ENCODE measurements at regions not wholly inside any gene's neighbourhood (a gene's known extent, or its start where the extent isn't known, plus 50 kb on each side); places are given as distances from the start of the nearest gene placed in this dataset.
"Not testable (repeated sequence)": the region's sequence is repeated elsewhere in the genome, so short reads cannot be mapped to it uniquely, and the experiment has no call there.

DNA sequence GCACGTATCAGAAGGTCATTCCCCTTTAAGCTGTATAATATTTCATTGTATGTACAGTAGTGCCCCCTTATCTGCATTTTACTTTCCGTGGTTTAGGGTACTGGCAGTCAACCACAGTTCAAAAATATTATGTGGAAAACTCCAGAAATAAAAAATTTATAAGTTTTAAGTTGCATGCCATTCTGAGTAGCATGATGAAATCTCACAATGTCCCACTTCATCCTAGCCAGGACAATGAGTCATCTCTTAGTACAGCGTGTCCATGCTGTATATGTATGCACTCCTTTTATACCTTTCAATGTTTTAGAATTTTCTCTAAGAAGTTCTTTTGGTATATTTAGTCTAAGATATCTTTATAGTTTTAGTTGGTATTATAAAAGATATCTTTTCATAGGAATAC is 115.0 kb upstream of the HAND1 start:
- H3K4me3 ChIP-seq (ENCODE audit: low read depth, low read length): no peak overlapping the region
- peak; percentile 56 for DNase-seq (ENCODE audit: low read depth)
- TF ChIP-seq, protein P1, sequence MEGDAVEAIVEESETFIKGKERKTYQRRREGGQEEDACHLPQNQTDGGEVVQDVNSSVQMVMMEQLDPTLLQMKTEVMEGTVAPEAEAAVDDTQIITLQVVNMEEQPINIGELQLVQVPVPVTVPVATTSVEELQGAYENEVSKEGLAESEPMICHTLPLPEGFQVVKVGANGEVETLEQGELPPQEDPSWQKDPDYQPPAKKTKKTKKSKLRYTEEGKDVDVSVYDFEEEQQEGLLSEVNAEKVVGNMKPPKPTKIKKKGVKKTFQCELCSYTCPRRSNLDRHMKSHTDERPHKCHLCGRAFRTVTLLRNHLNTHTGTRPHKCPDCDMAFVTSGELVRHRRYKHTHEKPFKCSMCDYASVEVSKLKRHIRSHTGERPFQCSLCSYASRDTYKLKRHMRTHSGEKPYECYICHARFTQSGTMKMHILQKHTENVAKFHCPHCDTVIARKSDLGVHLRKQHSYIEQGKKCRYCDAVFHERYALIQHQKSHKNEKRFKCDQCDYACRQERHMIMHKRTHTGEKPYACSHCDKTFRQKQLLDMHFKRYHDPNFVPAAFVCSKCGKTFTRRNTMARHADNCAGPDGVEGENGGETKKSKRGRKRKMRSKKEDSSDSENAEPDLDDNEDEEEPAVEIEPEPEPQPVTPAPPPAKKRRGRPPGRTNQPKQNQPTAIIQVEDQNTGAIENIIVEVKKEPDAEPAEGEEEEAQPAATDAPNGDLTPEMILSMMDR (IDR thresholded peaks at IDR 0.05; ENCODE audit: insufficient read depth, low read depth, low read length): no peak

DNA sequence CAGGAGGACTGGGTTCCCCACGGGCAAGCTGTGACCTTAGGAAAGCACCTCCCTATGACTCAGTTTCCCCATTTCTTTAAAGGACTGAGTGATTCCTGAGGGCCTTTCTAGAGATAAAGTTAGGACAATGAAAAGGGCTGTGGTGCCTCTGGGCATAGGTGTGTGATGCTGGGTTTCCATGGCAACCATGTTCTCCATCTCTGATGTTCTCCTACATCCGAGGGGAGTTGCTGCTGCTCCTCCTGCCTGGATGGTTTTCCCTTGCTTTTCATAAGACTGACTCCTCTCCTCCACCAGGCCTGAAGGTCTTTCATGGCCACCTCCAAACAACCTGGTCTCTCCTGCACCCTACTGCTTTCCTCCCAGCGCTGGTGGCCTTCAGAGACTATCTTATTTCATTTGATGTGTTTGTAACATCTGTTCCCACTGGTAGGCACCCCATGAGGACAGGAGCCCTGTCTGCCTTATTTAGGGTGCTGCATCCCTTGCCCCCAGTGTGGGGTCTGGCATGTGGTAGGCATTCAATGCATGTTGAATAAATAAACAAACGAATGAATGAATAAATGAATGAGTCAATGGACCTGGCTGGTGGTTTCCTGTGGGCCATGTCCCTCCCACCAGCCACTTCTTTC is 112.2 kb upstream of the HAND1 start:
- TF ChIP-seq, protein P1 (IDR thresholded peaks at IDR 0.05; ENCODE audit: insufficient read depth, low read depth, low read length): no peak
- no peak for DNase-seq (ENCODE audit: low read depth)

DNA sequence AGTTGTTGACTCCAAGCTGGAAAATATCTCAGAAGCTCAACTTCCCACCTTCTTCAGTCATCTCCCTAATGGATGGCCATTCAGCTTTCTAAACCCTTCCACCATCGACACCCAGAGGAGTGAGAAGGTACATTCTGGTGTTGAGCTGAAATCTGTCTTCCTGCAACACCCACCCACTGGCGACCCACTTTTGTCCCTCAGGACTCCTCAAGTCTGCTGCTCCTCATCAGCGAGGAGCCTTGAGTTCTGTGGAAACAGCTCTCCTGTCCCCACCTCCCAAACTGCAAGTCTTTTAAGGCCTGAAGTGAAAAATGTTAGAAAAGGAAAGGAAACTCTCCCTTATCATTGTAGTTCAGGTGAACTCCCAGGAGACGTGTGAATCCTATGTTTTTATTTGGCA is 111.5 kb upstream of the HAND1 start:
- no peak overlapping the region for H3K4me3 ChIP-seq (ENCODE audit: low read depth, low read length)
- TF ChIP-seq, protein P1 (IDR thresholded peaks at IDR 0.05; ENCODE audit: insufficient read depth, low read depth, low read length): no peak
- DNase-seq (ENCODE audit: low read depth): no peak

More for the DNA sequence above, 112.2 kb upstream of the HAND1 start:
- H3K4me3 ChIP-seq (ENCODE audit: low read depth, low read length): no peak overlapping the region

DNA sequence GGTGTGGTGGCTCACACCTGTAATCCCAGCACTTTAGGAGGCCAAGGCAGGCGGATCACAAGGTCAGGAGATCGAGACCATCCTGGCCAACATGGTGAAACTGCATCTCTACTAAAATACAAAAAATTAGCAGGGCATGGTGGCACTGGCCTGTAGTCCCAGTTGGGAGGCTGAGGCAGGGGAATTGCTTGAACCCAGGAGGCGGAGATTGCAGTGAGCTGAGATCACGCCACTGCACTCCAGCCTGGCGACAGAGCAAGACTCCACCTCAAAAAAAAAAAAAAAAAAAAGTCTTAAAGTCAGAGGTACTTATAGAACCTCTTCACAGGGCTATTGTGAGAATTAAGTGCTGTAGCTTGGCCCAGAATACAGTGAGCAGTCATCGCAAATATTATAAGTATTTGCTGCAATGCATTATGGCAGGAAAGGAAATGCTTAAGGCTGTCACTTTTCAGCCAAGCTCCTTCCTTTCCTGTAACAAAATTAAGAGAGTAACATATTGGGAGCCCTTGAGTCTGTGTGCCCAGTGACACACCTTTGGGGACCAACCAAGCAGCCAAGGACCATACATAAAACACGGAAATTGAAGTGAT is 110.9 kb upstream of the HAND1 start:
- DNase-seq (ENCODE audit: low read depth); H3K4me3 ChIP-seq (ENCODE audit: low read depth, low read length): not testable (repeated sequence)

DNA sequence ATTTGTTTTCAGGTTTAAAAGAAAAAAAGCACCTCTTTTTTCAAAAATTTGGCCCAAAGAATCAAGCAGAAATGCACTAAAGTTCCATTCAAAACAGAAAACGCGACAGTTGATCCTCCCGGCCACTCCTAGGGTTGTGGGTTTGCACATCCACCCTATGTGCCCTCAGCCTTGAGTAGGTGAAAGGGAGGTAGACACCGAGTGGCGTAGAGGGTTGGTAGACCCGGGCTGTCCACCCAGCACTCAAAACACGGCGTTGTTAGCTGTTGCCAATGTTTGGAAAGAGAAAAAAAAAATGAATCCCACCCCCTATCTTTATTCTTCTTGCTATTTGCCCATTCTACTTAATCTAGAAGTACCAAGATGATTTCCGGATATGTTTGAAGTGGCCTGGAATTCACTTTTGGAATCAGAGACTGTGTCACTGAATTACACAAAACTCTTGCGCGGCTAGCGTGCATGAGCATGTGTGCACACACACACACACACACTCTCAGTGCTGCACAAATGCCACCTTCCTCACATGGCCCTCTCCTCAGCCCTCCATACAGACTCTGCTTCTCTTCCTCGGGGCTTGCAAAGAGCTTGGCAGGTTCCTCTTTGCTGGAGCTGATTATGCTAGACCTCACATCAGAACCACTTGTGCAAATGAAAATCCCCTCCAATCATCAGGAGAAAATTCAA is 110.2 kb upstream of the HAND1 start:
- H3K4me3 ChIP-seq (ENCODE audit: low read depth, low read length): no peak overlapping the region
- TF ChIP-seq, protein P1 (IDR thresholded peaks at IDR 0.05; ENCODE audit: insufficient read depth, low read depth, low read length): no peak

DNA sequence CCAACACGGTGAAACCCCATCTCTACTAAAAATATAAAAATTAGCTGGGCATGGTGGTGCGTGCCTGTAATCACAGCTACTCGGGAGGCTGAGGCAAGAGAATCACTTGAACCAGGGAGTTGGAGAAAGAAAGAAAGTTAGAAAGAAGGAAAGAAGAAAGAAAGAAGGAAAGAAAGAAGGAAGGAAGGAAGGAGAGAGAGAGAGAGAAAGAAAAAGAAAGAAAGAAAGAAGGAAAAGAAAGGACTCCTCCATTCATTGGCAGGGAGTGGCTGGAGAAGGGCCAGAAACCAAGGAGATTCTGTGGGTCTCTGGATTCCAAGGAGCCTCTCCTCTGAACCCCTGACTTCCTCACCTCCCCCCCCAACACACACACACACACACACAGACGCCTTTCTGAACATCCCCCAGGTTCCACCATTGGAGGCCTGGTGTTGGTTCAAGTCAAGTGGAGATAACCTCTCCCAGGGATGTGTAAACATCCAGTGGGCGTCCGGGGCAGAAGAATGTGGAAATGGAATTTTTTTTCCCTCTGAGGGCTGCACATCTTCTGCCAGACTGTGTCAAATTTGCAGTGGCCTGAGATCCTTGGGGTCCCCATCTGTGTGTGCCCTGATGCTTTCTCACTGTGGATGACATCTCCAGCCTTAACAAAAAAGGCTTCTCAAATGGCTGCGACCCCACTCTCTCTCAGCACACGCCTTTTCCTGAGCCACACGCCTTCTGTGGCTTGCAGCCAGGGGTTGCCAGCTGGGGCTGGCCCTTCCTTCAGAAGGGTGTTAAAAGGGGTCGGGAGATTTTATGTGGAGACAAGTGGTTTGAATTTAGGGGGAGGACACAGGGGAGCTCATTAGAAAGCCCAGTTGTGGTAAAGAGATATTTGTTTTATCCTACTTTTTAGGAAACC is 109.3 kb upstream of the HAND1 start:
- peak; percentile 53 for DNase-seq (ENCODE audit: low read depth)
- no peak overlapping the region for H3K4me3 ChIP-seq (ENCODE audit: low read depth, low read length)
- TF ChIP-seq, protein P1 (IDR thresholded peaks at IDR 0.05; ENCODE audit: insufficient read depth, low read depth, low read length): no peak

More for the DNA sequence above, 110.2 kb upstream of the HAND1 start:
- DNase-seq (ENCODE audit: low read depth): no peak
